ENCODE measurements at regions not wholly inside any gene's neighbourhood (a gene's known extent, or its start where the extent isn't known, plus 50 kb on each side); places are given as distances from the start of the nearest gene placed in this dataset.
A peak's percentile ranks its signal among the peaks of the same experiment; 100 is the strongest.

DNA sequence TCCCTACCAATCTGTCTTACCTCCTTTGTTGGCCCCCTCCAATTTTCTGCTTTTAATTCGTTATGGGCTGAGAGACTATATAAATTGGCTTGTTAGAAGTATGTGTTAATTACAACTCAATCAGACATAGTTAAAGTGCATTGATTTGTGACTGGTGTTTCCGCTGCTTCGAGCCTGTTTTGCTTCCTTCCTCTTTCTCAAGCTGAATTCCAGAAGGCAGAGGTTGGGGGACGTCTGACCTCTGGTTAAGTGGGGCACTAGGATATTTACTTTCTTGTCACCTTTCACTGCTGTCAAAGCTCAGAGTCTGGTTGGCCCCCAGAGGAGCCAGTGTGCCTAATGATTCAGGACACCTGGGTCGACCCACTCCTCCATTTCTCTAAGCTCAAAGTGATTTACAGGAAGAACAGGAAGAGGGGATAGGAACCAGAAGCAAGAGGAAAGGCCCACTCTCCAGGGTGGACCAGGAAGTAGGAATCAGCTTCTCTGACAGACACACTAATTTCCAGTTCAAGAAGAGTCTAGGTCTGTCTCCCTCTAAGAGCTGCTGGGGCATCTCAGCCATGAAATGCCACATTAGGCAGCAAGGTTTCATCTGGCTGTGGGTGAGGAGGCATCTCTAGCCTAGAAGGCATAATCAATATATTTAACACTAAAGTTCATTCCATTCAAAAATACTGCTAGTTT is 397.2 kb upstream of the NPVF start:
- H3K9me3 Mint-ChIP-seq, result no peaks in the 10 kb centered on the region
- no peaks in the 10 kb centered on the region for H3K36me3 Mint-ChIP-seq
- peak overlapping the region; percentile 81 for H3K27ac Mint-ChIP-seq
- DNase-seq (no peak), ATAC-seq (replicated peaks) (peak; percentile 59 to 66)
- H3K27me3 Mint-ChIP-seq, result no peaks in the 10 kb centered on the region
- H3K4me1 Mint-ChIP-seq, result peaks cover 24 to 40% of the 10 kb centered on the region in 2 donors
- H3K4me3 Mint-ChIP-seq, result peak overlapping the region; percentile 58 to 71

DNA sequence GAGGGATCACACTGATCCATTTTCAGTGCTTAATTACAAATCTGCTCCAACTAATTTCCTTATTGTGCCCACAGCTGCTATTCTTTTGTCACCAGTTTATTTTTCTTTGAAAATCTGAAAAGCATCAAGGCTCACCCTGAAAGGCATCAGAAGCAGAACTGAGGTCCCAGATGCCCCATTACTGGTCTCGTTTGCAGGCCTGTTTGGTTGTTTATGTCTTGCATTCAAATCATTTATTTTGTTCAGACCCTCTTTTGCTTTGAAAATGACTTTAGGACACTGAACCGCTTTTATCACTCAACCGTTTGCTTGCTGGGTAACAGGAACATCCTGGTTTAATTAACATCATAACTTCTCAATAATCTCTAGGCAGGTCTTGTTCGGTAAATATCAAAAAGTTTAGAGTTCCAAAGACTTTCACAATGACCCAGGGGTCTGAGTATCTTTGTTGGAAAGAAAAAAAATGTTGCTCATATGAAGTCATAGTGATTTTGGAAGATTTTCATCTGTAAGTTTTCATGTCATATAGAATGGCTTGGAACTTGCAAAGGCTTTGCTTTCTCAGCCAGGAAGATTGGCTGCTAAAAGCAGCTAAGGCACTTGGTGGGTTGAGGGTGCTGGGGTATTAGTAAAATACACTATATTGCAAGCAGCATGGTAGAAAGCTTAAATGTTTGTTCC is 398.3 kb upstream of the NPVF start:
- DNase-seq (no peak), ATAC-seq (replicated peaks) (no peak)
- Mint-ChIP-seq H3K4me3 (no peak overlapping the region), H3K36me3 (no peaks in the 10 kb centered on the region), H3K27me3 (no peaks in the 10 kb centered on the region), H3K27ac (no peak overlapping the region), H3K9me3 (no peaks in the 10 kb centered on the region), H3K4me1 (peaks cover 17 to 28% of the 10 kb centered on the region in 2 donors)

DNA sequence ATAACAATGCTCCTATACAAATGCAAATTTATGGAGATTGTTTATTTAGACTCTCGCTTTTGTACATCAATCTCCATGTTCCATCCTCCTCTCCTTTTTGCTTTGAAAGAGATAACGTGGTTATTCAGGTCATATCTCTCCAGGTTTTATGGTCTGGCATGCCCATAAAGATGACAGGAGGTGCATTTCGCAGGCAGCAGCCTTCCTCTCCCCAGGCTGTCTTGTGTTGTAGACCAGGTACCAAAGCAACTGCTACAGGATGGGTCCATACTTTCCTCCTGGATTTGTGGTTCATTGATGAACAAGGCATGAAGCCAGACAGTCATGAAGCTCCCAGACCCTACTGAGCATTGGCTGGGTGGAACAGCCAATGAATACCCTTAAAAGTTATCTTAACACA is 400.2 kb upstream of the NPVF start:
- peaks cover 14 to 25% of the 10 kb centered on the region in 2 donors for H3K4me1 Mint-ChIP-seq
- no peaks in the 10 kb centered on the region for H3K9me3 Mint-ChIP-seq
- no peak overlapping the region for H3K4me3 Mint-ChIP-seq
- no peaks in the 10 kb centered on the region for H3K27me3 Mint-ChIP-seq
- no peak overlapping the region for H3K27ac Mint-ChIP-seq
- H3K36me3 Mint-ChIP-seq, result no peaks in the 10 kb centered on the region
- no peak for DNase-seq
- no peak for ATAC-seq (replicated peaks)

DNA sequence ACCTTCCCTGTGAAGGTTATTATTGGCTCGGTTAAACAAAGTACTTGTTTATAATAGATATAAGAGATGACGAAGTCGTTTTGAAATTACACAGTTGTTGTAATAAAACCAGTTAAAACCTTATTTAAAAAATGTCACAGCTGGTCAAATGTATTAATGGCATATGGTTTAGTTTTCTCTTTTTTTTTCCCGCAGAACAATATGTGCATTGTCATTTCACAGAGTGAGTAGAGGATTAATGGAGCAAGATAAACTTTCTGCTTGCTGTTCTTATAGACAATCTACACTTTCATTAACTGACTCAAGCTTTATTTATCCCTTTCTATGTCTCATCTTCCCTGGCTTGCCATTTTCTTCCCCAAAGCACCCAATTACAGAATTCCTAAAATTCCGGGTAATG is 404.3 kb upstream of the NPVF start:
- Mint-ChIP-seq H3K36me3 (no peaks in the 10 kb centered on the region), H3K27ac (no peak overlapping the region), H3K9me3 (peaks cover 0 to 2% of the 10 kb centered on the region in 2 donors), H3K4me3 (no peak overlapping the region), H3K27me3 (no peaks in the 10 kb centered on the region), H3K4me1 (peaks cover 0 to 4% of the 10 kb centered on the region in 2 donors)
- ATAC-seq (replicated peaks), result no peak
- DNase-seq, result no peak

DNA sequence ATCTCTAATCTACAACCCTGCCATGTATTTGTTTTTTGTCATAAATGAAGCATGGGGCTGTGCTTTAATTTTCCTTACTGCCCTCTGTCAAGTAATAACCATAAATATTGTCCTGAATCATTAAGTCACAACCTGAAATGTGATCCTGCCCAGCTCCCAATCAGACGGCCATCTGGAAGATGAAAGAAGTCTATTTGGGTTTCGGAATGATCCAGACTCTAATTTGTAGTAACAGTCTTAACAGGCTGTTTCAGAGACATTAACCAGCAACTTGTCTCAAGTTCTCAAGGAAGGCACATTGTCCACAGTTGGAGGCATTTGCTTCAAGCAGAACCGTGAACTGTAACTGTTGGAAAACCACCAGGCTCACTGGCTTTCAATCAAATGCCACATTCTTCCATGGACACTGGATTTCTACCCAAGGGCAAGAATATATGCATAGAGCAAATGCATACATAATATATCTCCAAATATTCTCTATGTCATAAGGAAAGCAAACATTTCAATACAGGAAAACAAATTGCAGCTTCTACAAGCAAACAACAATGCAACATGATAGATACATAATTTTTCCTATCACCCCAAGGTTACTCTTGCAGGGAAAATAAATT is 405.2 kb upstream of the NPVF start:
- no peaks in the 10 kb centered on the region for H3K4me1 Mint-ChIP-seq
- DNase-seq (no peak), ATAC-seq (replicated peaks) (no peak)
- no peaks in the 10 kb centered on the region for H3K27me3 Mint-ChIP-seq
- H3K36me3 Mint-ChIP-seq, result no peaks in the 10 kb centered on the region
- H3K4me3 Mint-ChIP-seq, result no peak overlapping the region
- peaks cover 0 to 2% of the 10 kb centered on the region in 2 donors for H3K9me3 Mint-ChIP-seq
- H3K27ac Mint-ChIP-seq, result no peak overlapping the region

DNA sequence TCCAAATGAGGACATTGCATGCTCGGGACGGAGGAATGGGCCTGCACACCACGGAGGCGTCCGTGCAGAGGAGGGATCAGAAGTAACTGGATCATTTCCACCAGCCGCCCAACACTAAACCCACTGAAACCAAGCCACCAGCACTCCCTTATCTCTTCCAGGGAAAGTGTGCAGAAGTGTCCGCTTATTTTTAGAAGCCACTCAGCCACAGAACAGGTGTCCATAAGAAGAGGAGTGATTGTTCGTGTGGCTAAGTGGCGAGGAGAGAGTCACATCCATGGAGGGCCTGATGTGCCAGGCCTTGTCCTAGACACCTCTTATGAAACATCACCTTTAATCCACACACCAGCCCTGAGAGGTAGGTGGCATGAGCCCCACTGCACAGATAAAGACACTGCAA is 407.9 kb upstream of the NPVF start:
- H3K27me3 Mint-ChIP-seq, result no peaks in the 10 kb centered on the region
- H3K36me3 Mint-ChIP-seq, result no peaks in the 10 kb centered on the region
- no peak overlapping the region for H3K4me3 Mint-ChIP-seq
- no peak for ATAC-seq (replicated peaks)
- no peak for DNase-seq
- H3K4me1 Mint-ChIP-seq, result no peaks in the 10 kb centered on the region
- H3K27ac Mint-ChIP-seq, result no peak overlapping the region
- peaks cover 0 to 2% of the 10 kb centered on the region in 2 donors for H3K9me3 Mint-ChIP-seq

DNA sequence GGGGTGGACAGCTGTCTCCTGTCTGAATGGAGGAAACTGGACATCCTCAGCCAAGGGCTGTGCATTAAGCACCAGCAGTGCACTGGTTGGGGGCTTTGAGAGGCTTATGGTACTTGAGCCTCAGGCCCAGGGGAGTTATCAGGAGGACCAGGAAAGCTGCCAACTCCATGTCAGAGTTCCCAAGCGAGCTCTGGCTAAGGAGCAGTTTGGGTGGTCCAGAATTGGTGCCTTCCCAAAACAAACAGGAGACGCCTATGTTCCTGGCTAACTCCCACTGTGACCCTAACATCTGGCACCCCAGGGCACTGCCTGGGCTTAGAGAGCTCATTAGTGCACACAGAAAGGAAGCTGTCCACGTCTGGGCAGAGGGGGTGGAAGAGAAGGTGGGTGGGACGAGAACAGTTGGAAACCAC is 408.6 kb upstream of the NPVF start:
- Mint-ChIP-seq H3K27me3 (no peaks in the 10 kb centered on the region), H3K4me3 (no peak overlapping the region), H3K27ac (no peak overlapping the region), H3K9me3 (peaks cover 0 to 2% of the 10 kb centered on the region in 2 donors), H3K36me3 (no peaks in the 10 kb centered on the region), H3K4me1 (no peaks in the 10 kb centered on the region)
- ATAC-seq (replicated peaks), result no peak
- DNase-seq, result no peak

DNA sequence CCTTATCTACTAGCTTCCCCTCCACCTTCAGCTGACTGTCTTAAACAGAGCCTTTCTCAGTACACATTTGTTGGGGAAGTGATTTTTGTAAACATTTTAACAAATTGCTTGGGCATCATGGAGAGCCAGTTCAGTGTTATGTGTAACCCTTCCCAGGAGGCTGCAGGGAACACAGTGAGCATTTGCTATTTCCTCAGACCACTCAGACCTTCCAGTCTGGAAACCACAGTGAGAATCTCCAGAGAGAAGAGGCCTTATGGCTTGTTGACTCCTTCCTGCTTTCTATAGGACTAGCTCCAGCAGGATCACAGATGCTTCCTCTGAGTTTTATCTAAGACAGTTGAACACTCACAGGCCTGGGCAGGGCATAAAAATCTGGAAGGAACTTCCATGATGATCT is 409.8 kb upstream of the NPVF start:
- Mint-ChIP-seq H3K4me3 (no peak overlapping the region), H3K36me3 (no peaks in the 10 kb centered on the region), H3K27ac (no peak overlapping the region), H3K27me3 (no peaks in the 10 kb centered on the region), H3K9me3 (peaks cover 0 to 2% of the 10 kb centered on the region in 2 donors), H3K4me1 (no peaks in the 10 kb centered on the region)
- ATAC-seq (replicated peaks), result no peak
- no peak for DNase-seq

DNA sequence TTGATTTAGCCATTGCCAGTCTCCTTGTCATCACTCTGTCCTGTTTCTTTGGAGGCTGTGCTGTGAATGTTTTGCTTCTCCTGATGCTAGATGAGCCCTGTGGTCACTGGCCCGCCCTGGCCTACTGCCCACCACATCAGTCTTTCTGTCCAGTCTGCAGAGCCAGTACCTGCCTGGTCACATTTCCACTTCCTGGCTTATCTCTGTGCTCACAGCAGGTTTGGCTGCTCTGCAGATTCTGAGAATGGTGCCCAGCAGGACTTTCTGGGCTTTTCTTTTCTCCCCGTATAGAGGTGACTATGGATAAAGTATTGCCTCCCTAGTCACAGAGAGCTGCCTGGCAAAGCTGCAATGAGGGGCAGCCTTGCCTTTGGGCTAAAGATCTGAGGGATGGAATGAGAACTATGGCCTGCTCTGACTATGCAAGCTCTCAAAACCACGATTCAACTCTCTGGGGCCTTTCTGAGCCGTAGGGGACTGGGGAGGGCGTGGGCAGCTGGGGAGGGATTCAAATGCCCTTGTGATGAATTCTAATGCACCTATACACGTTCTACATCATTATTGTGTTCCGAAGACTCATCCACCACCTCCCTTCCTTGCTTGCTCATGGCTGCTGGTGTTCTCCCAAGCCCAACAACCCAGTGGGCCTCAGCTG is 410.4 kb upstream of the NPVF start:
- no peaks in the 10 kb centered on the region for H3K36me3 Mint-ChIP-seq
- peaks cover 0 to 2% of the 10 kb centered on the region in 2 donors for H3K9me3 Mint-ChIP-seq
- no peaks in the 10 kb centered on the region for H3K4me1 Mint-ChIP-seq
- H3K4me3 Mint-ChIP-seq, result no peak overlapping the region
- DNase-seq, result no peak
- H3K27ac Mint-ChIP-seq, result no peak overlapping the region
- H3K27me3 Mint-ChIP-seq, result no peaks in the 10 kb centered on the region
- no peak for ATAC-seq (replicated peaks)

DNA sequence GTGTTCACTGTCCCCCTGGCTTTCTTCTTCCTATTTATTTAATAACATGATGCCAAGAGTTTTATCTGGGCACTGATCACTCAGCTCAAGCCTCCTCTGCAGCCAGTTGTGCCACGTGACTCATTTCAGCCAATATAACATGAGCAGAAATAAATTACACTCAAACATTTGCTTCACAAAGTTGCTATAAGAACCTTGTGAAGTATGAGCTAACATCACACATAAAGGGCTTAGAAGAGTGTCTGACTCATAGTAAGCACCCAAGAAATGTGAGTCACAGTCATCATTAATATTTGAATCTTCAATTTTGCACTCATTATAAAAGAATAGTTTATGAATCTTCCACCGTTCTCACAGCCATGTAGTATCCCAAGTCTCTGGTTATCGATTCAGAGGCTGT is 414.6 kb upstream of the NPVF start:
- Mint-ChIP-seq H3K9me3 (no peaks in the 10 kb centered on the region), H3K36me3 (no peaks in the 10 kb centered on the region), H3K27me3 (no peaks in the 10 kb centered on the region), H3K27ac (no peak overlapping the region), H3K4me1 (no peaks in the 10 kb centered on the region), H3K4me3 (no peak overlapping the region)
- DNase-seq (no peak), ATAC-seq (replicated peaks) (no peak)

DNA sequence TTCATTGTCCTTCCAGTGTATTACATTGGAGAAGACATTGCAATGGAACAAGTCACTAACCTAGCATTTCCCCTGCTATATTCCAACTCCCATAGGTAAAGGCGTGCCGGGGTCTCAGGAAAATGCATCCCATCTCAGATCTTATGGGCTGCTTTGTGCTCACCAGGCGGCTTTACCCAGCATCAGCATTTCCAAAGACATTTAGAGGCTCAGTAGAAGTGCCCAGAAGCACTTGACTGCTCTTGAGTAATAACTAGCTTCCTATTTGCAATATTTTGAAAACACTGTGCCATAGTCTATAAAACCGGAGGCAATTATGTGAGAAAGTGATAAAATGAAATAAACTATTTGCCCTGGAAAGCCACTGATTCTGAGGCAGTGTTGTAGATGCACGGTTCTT is 415.0 kb upstream of the NPVF start:
- DNase-seq (no peak), ATAC-seq (replicated peaks) (no peak)
- no peak overlapping the region for H3K27ac Mint-ChIP-seq
- no peaks in the 10 kb centered on the region for H3K27me3 Mint-ChIP-seq
- H3K4me1 Mint-ChIP-seq, result no peaks in the 10 kb centered on the region
- no peaks in the 10 kb centered on the region for H3K36me3 Mint-ChIP-seq
- no peaks in the 10 kb centered on the region for H3K9me3 Mint-ChIP-seq
- no peak overlapping the region for H3K4me3 Mint-ChIP-seq

DNA sequence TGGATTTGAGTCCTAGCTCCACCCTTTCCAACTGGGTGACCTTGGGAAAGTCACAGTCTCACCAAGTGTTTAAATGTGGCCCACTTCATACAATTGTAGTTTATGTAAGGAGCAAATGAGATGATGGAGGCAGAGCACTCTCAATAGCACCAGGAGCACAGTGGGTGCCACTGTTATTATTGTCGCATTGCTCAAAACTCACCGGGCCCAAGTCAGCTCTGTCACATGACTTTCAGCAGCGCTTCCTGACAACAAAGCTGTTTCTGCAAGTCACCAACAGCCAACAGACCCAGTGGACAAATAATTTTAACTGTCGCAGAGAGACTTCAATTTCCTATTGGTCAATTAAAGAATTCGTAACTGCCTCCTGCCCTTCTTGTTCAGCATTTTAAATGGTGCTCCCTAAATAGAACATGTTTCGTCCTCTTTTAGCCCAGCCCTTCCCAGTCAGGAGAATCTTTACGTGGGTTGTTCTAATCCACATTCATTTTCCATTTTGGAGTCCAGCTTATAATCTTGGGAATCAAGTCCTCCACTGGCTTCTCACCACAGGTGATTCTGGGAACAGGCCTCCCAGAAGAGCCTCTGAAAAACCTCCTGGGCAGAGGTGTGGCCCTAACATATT is 415.6 kb upstream of the NPVF start:
- Mint-ChIP-seq H3K27me3 (peaks cover under 1 to 3% of the 10 kb centered on the region in 2 donors), H3K9me3 (no peaks in the 10 kb centered on the region)

DNA sequence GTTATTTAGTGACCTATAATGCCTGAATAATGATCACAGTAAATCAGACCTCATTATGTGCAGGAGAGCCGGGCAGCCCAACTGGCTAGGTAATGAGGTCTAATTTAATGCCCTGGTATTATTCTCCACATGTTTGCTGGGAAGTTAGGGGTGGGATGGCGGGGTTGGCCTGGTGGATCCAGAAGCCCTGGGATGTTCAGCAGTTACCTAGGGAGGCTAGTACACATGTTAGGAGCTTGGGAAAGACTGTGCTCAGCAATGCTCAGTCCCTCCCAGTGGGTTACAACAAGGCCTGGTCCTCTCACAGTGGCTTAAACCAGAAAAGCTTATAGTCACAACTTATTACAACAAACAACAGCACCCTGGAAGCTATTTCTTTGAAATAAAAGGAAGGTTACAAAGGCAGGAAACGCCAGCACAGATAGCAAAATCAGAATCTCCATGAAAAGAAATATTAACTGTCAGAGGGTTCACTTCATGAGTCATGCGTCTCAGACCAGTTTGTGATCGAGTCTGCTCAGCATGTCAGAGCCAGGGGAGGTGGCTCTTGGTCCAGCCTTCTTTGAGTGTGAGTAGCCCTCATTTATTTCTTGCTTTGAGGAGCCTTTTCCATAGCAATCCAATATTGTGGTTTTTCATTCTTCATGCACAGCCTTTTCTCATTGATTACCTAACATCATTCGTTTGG is 418.6 kb upstream of the NPVF start:
- Mint-ChIP-seq H3K4me3 (no peak overlapping the region), H3K36me3 (no peaks in the 10 kb centered on the region), H3K27ac (no peak overlapping the region), H3K4me1 (no peaks in the 10 kb centered on the region), H3K9me3 (no peaks in the 10 kb centered on the region), H3K27me3 (peaks cover 6% of the 10 kb centered on the region in 2 donors)
- DNase-seq, result no peak
- ATAC-seq (replicated peaks), result no peak

More for the DNA sequence above, 415.6 kb upstream of the NPVF start:
- DNase-seq, result no peak
- no peak for ATAC-seq (replicated peaks)
- no peak overlapping the region for H3K4me3 Mint-ChIP-seq
- H3K4me1 Mint-ChIP-seq, result no peaks in the 10 kb centered on the region
- H3K27ac Mint-ChIP-seq, result no peak overlapping the region
- H3K36me3 Mint-ChIP-seq, result no peaks in the 10 kb centered on the region

DNA sequence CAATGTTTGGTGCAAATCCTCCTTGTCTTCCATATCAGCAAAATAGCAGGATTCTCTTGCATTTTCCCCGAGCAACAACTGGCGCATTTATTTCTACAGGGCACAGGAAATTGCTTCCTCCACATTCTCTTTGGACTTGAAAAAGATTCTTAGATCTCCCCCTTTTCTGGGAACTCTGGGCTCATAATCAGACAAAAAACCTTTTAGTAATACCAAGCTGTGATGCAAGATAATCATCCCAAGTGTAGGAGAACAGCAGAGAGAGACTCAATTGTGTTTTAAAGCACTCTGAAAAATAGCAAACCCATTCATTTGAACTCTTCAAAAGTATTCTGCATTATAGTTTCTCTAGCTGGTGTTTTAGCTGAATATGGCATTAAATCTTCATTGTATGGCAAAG is 419.6 kb upstream of the NPVF start:
- no peaks in the 10 kb centered on the region for H3K36me3 Mint-ChIP-seq
- no peaks in the 10 kb centered on the region for H3K9me3 Mint-ChIP-seq
- H3K27me3 Mint-ChIP-seq, result peaks cover 6% of the 10 kb centered on the region in 2 donors
- H3K4me3 Mint-ChIP-seq, result no peak overlapping the region
- H3K27ac Mint-ChIP-seq, result no peak overlapping the region
- no peak for DNase-seq
- ATAC-seq (replicated peaks), result no peak
- H3K4me1 Mint-ChIP-seq, result peaks cover under 1 to 2% of the 10 kb centered on the region in 2 donors

All from stimulated activated naive B cell treated with anti-CD40 and anti-IgM and Interleukin-4, amounts not matched to agents 10 μg/mL and 1 μg/mL and 100 μg/mL, for 72 hours (primary cell).